Naive B cell (primary cell): ENCODE measurements at regions not wholly inside any gene's neighbourhood (a gene's known extent, or its start where the extent isn't known, plus 50 kb on each side); places are given as distances from the start of the nearest gene placed in this dataset.
A peak's percentile ranks its signal among the peaks of the same experiment; 100 is the strongest.

Experiments used
- ATAC-seq, 2 donors: fragments of 150-1000 bp; cut with Tn5 transposase; 2 replicates each; pipeline ENCODE4 v1.10.0; 2021; ENCODE audit warnings: low read depth in 2 of 2, mild to moderate bottlenecking in 2 of 2, moderate library complexity in 2 of 2
- DNase-seq: peaks from one replicate; pipeline ENCODE4 v3.0.0; 2022
- H3K27ac Mint-ChIP-seq, 6 donors: one replicate each; pipeline ENCODE4 v1.8.0; 2020 to 2022; ENCODE audit warnings: mild to moderate bottlenecking in 6 of 6, mixed read lengths in 6 of 6, moderate library complexity in 5 of 6, inconsistent platforms in 2 of 6
- H3K27me3 Mint-ChIP-seq, 3 donors: one replicate each; pipeline ENCODE4 v1.8.0; 2021 to 2022; ENCODE audit warnings: mixed read lengths in 3 of 3, mild to moderate bottlenecking in 1 of 3
- H3K36me3 Mint-ChIP-seq, 2 donors: one replicate each; pipeline ENCODE4 v1.8.0; 2020 to 2022; ENCODE audit warnings: mixed read lengths in 2 of 2, inconsistent platforms in 1 of 2, mild to moderate bottlenecking in 1 of 2
- H3K4me1 Mint-ChIP-seq, 3 donors: one replicate each; pipeline ENCODE4 v1.8.0; 2020 to 2022; ENCODE audit warnings: mixed read lengths in 3 of 3, inconsistent platforms in 1 of 3, mild to moderate bottlenecking in 1 of 3, moderate library complexity in 1 of 3
- H3K4me3 Mint-ChIP-seq, 8 donors: one replicate each; pipeline ENCODE4 v1.8.0; 2020 to 2022; ENCODE audit warnings: mild to moderate bottlenecking in 8 of 8, mixed read lengths in 8 of 8, moderate library complexity in 8 of 8, inconsistent platforms in 2 of 8
- H3K9me3 Mint-ChIP-seq, 7 donors: one replicate each; pipeline ENCODE4 v1.8.0; 2020 to 2022; ENCODE audit warnings: mixed read lengths in 7 of 7, mild to moderate bottlenecking in 5 of 7, inconsistent platforms in 2 of 7, moderate library complexity in 1 of 7

DNA sequence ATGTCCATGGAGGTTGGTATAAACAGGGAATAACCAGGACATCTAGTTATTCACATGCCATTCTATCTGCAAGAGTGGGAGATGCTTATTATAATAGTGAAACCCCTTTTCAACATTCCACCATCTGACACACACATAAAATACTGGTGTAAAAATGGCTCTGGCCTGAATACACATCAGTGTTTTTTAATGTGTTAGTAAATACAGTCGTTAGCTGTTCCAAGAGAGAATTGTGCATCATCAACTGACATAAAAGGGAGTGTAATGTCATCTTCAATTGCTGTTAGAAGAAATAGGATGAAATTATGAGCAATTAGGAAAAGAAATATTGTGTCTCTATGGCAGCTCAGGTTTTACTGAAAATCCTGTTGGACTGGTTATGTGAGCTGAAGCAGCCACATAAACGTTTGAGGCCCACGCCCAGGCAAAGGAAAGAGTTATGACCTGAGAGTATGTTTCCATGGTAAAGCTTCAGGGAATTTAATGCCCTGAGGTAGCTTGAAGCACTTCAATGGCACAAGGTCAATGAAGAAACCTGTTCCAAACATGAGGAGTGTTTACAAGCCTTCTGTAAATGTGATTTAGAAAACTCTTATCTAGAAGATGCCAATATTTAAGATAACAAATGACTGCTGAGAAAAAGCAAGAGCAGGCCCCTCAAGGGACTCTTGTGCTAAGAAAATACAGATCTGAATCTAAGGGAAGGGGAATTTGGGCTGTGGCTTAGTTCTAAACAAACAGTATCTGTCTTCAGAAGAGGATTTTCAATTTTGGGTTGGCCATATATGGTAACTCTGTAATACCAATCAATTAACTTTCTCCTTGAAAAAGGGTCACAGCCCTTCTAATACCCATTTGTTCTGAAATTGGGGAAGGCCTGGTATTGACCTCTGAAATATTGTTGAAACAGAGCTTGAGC is 384.3 kb downstream of the SEC16B start:
- no peak overlapping the region for H3K4me3 Mint-ChIP-seq
- ATAC-seq (no peak), DNase-seq (no peak)
- no peaks in the 10 kb centered on the region for H3K36me3 Mint-ChIP-seq
- peaks cover 0 to 9% (median 0%) of the 10 kb centered on the region in 7 donors for H3K9me3 Mint-ChIP-seq
- H3K27me3 Mint-ChIP-seq: no peaks in the 10 kb centered on the region
- H3K27ac Mint-ChIP-seq: no peak overlapping the region
- no peaks in the 10 kb centered on the region for H3K4me1 Mint-ChIP-seq

DNA sequence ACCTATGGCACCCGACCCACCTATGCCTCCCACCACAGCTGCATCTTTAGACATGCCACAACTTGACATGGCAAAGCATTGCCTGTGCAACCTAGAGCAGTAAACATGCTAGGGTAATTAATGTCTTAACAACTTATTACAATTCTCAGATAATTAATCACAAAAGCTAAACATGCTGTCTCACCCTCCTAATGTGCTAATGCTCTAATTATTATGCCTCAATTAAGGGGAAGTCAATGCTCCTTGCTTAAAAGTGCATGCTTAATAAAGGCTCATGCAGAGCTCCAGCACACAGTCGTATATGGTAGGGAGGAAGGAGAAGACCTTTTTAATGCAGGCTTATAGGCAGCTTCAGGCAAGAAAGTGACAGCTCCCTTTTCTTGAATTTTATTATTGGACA is 396.0 kb downstream of the SEC16B start:
- peaks cover 0 to 6% (median 2%) of the 10 kb centered on the region in 7 donors for H3K9me3 Mint-ChIP-seq
- H3K27me3 Mint-ChIP-seq: no peaks in the 10 kb centered on the region
- DNase-seq (no peak), ATAC-seq (no peak)
- no peaks in the 10 kb centered on the region for H3K36me3 Mint-ChIP-seq
- no peaks in the 10 kb centered on the region for H3K4me1 Mint-ChIP-seq
- no peak overlapping the region for H3K4me3 Mint-ChIP-seq
- no peak overlapping the region for H3K27ac Mint-ChIP-seq

DNA sequence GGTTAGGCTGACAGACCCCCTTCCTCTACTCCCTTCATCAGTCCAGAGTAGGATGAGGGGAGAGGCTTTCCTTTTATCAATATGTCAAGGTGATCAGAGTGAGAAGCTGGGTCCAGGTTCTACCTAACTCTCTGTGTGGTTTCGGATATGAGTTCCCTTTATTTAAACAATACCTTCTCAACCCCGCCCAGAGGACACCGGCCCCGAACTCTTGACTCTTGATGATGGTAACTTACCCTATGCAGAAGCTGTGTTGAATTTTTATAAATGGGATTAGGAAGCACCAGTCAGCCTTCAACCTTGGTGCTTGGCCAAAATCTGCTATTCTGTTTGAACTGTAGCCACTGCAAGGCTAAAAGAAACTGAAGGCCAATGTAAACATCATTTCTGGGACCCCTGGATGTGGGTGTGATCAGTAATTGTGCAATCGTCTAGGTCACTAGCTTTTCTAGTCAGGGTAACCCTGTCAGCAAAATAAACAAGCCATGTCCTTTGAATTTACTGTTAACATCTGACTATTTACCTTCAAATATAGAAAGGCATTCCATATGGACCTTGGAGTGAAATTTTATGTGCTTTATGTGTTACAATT is 398.3 kb downstream of the SEC16B start:
- Mint-ChIP-seq H3K4me3 (no peak overlapping the region), H3K36me3 (no peaks in the 10 kb centered on the region), H3K9me3 (peaks cover 0 to 6% (median 2%) of the 10 kb centered on the region in 7 donors), H3K4me1 (no peaks in the 10 kb centered on the region), H3K27ac (no peak overlapping the region), H3K27me3 (no peaks in the 10 kb centered on the region)
- ATAC-seq: no peak
- no peak for DNase-seq

DNA sequence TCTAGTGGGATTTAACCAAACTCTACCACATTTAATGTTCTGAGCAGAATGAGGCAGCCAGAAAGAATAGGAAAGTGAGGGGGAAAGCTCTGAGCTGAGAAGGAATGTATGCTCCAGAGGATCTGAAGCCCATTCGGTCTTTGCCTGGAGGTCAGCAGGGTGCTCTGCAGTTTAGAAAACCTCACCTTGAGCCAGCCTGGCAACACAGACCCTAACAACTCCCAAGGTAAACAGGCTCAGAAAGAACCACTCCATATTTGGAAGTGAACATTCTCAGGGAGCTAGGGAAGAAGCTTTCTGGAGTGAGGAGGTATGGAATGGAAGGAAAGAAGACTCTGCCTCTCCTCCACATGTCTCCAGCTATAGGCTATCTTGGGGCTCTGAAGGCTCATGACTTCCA is 398.8 kb downstream of the SEC16B start:
- Mint-ChIP-seq H3K36me3 (no peaks in the 10 kb centered on the region), H3K4me1 (no peaks in the 10 kb centered on the region), H3K27me3 (no peaks in the 10 kb centered on the region), H3K27ac (no peak overlapping the region), H3K9me3 (peaks cover 0 to 2% (median 1%) of the 10 kb centered on the region in 7 donors), H3K4me3 (no peak overlapping the region)
- ATAC-seq (no peak), DNase-seq (no peak)

DNA sequence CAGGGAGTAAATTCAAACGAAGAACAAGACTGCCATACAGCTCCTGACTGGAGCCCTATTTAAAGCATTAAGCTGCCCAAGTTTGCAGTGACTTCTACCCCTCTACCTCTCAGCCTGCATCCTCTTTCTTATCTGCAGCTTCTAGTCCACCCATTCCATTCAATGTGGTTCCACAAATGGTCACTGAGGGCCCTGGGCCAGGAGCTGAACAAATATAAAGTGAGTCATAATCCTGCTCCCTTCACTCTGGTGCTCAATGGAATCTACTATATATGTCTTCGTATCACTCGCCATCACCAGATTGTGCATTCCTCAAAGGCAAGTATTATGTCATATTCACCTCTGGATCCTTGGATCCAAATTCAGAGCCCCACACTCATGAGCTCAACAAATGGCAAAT is 398.7 kb downstream of the BRINP2 start:
- H3K27me3 Mint-ChIP-seq: no peaks in the 10 kb centered on the region
- no peaks in the 10 kb centered on the region for H3K4me1 Mint-ChIP-seq
- ATAC-seq (no peak), DNase-seq (no peak)
- H3K36me3 Mint-ChIP-seq: no peaks in the 10 kb centered on the region
- no peak overlapping the region for H3K4me3 Mint-ChIP-seq
- peaks cover 0 to 2% (median 0%) of the 10 kb centered on the region in 7 donors for H3K9me3 Mint-ChIP-seq
- H3K27ac Mint-ChIP-seq: no peak overlapping the region

DNA sequence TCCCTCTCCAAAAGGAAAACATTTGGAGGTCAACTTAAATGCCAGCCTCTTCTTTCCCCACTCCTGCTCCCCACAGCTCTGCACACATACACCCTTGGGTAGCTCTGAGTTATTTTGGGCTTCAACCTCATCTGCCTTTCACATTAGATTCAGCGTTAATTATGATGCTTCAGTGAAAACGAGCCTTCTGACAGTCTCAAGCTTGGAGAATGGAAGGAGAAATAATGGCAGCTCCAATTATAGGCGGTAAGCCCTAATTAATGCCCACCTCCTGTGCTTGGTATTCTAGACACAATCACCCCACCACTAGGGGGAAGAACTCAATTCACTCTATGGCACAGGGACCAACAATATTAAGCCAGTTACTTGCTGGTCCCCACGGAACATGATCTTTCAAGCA is 397.9 kb downstream of the BRINP2 start:
- no peaks in the 10 kb centered on the region for H3K36me3 Mint-ChIP-seq
- peaks cover 0 to 2% (median 0%) of the 10 kb centered on the region in 7 donors for H3K9me3 Mint-ChIP-seq
- no peak overlapping the region for H3K27ac Mint-ChIP-seq
- DNase-seq (no peak), ATAC-seq (no peak)
- no peak overlapping the region for H3K4me3 Mint-ChIP-seq
- H3K4me1 Mint-ChIP-seq: no peaks in the 10 kb centered on the region
- H3K27me3 Mint-ChIP-seq: no peaks in the 10 kb centered on the region

DNA sequence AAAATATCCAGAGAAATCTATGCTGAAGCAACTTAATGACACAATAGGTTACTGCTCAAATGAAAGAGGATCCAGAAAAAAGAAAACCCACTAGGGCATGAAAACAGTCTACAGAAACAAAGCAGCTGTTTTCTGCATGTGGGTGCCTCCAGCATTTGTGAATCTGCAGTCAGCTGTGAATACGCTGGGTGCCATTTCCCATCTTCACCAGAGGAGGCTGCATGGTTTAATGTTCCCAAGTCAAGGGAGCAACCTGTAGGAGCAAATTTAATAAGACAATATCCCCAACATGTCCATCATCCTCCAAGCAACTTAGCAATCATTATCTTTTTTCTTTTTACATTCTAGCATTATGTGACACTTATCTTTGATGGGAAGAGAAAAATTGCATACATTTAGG is 396.6 kb downstream of the BRINP2 start:
- H3K4me1 Mint-ChIP-seq: no peaks in the 10 kb centered on the region
- ATAC-seq: no peak
- no peaks in the 10 kb centered on the region for H3K36me3 Mint-ChIP-seq
- H3K4me3 Mint-ChIP-seq: no peak overlapping the region
- H3K9me3 Mint-ChIP-seq: peaks cover 0 to 7% (median 0%) of the 10 kb centered on the region in 7 donors
- no peak overlapping the region for H3K27ac Mint-ChIP-seq
- no peaks in the 10 kb centered on the region for H3K27me3 Mint-ChIP-seq
- DNase-seq: no peak

DNA sequence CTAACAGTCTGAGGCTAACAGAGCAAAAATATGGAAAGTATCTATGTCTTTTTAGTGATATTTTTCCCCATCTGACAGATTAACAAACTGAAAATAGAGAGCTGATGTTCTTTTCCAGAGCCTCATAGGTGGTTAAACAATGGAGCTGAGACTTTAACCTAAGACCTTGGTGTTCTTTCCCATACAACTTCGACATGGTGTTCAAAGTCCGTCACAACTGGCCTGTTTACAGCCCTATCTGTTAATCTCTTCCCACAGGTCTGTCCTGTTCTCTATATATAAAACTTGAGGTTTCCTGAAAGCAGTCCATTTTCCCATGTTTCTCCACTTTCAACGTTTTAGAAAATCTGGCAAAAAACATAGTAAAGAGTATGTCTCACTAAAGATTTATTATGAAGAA is 395.7 kb downstream of the BRINP2 start:
- DNase-seq (no peak), ATAC-seq (no peak)
- no peaks in the 10 kb centered on the region for H3K36me3 Mint-ChIP-seq
- H3K27me3 Mint-ChIP-seq: no peaks in the 10 kb centered on the region
- H3K9me3 Mint-ChIP-seq: peaks cover 0 to 11% (median 4%) of the 10 kb centered on the region in 7 donors
- H3K4me1 Mint-ChIP-seq: no peaks in the 10 kb centered on the region
- no peak overlapping the region for H3K4me3 Mint-ChIP-seq
- H3K27ac Mint-ChIP-seq: no peak overlapping the region

DNA sequence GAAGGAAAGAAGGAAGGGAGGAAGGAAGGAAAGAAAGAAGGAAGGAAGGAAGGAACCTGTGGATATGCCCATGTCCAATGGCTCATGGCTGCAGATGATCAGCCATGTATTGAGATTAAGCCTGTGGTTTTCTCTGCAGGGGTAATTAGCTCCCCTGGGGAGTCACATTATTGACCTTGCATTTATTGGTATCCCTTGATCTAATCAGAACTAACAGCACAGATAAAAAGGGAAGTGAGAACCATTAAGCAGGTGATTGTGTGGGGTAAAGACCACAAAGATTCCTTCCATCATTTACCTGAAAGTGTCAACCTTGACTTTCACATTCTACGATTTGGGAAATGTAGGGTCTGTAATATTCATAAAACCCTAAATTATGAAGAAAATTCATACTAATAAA is 390.7 kb downstream of the BRINP2 start:
- no peak for ATAC-seq

DNA sequence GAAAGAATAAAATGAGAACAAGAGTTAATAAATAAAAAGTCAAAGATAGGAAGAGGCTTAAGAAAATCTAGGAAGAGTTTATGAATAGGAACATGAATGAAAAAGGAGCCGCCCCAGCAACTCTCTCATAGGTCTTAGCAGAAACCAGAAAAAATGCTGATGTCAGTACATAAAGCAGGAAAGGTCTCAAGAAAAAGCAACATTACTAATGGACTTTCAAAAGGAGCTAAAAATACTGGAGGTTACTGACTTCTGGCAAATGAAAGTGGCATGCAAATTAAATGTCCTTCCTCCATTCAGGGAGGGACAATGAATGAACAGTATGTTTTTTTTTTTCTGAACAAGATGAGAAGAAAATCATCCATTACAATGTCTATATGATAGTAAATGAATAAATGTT is 387.6 kb downstream of the BRINP2 start:
- H3K9me3 Mint-ChIP-seq: peaks cover 4 to 63% (median 22%) of the 10 kb centered on the region in 7 donors
- H3K4me1 Mint-ChIP-seq: no peaks in the 10 kb centered on the region
- ATAC-seq (no peak), DNase-seq (no peak)
- peaks cover 0 to 5% of the 10 kb centered on the region in 2 donors for H3K36me3 Mint-ChIP-seq
- H3K27ac Mint-ChIP-seq: peak overlapping the region in 1 of 6 donors; percentile 12
- peaks cover 0 to 5% (median 0%) of the 10 kb centered on the region in 3 donors for H3K27me3 Mint-ChIP-seq
- no peak overlapping the region for H3K4me3 Mint-ChIP-seq

More for the DNA sequence above, 390.7 kb downstream of the BRINP2 start:
- peaks cover 0 to 5% of the 10 kb centered on the region in 2 donors for H3K36me3 Mint-ChIP-seq
- no peak overlapping the region for H3K27ac Mint-ChIP-seq
- peaks cover 0 to 5% (median 0%) of the 10 kb centered on the region in 3 donors for H3K27me3 Mint-ChIP-seq
- H3K4me3 Mint-ChIP-seq: no peak overlapping the region
- H3K4me1 Mint-ChIP-seq: no peaks in the 10 kb centered on the region
- no peak for DNase-seq
- peaks cover 0 to 44% (median 20%) of the 10 kb centered on the region in 7 donors for H3K9me3 Mint-ChIP-seq

DNA sequence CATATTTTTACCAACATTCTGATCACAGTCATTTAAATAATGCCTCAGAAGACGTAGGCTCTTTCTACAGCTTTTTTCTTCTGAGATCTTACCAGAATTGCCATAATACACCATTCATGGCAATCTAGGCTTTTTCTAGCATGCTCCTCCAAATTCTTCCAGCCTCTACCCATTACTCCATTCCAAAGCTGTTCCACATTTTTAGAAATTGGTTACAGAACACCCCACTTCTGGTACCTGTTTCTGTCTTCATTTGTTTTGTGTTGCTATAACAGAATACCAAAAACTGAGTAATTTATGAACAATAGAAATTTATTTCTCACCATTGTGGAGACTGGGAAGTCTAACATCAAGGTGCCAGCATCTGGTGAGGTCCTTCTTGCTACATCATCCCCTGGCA is 385.4 kb downstream of the BRINP2 start:
- ATAC-seq (no peak), DNase-seq (no peak)
- Mint-ChIP-seq H3K27me3 (peaks cover 0 to 4% (median 0%) of the 10 kb centered on the region in 3 donors), H3K36me3 (peaks cover 0 to 4% of the 10 kb centered on the region in 2 donors), H3K4me3 (no peak overlapping the region), H3K27ac (no peak overlapping the region), H3K4me1 (no peaks in the 10 kb centered on the region), H3K9me3 (peaks cover 7 to 77% (median 28%) of the 10 kb centered on the region in 7 donors)

DNA sequence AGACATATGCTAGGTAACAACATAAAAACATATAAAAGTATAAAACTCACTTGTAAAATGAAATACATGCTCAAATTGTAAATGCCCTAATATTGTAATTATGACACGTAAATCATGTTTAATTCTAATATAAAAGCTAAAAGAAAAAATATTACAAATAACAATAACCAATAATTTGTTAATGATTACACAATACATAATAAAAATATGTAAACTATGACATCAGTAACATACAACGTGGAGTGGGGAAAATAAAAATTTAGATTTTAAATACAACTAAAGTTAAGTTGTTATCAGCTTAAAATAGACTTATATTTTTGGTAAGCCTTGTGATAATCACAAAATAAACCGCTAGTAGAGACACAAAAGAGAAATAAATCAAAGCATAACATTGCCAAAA is 376.4 kb downstream of the BRINP2 start:
- Mint-ChIP-seq H3K27ac (no peak overlapping the region), H3K4me3 (no peak overlapping the region), H3K4me1 (no peaks in the 10 kb centered on the region), H3K36me3 (no peaks in the 10 kb centered on the region), H3K27me3 (no peaks in the 10 kb centered on the region), H3K9me3 (peaks cover 0 to 12% (median 7%) of the 10 kb centered on the region in 7 donors)
- ATAC-seq (no peak), DNase-seq (no peak)

DNA sequence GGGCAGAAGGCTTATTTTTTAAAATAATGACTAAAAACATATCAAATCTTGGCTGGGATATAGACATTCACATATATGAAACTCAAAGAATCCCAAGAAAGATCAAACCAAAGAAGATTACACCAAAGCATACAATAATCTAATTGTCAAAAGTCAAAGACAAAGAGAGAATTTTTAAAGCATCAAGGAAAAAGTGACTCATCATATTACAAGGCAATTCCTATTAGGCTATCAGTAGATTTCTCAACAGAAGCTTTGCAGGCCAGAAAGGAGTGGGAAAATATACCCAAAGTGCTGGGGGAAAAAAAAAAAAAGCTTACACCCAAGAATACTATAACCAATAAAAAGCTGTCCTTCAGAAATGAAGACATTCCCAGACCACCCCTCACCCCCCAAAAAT is 375.6 kb downstream of the BRINP2 start:
- Mint-ChIP-seq H3K9me3 (peaks cover 0 to 6% (median 3%) of the 10 kb centered on the region in 7 donors), H3K4me3 (no peak overlapping the region), H3K4me1 (no peaks in the 10 kb centered on the region), H3K27me3 (no peaks in the 10 kb centered on the region), H3K36me3 (no peaks in the 10 kb centered on the region), H3K27ac (no peak overlapping the region)
- DNase-seq (no peak), ATAC-seq (no peak)

DNA sequence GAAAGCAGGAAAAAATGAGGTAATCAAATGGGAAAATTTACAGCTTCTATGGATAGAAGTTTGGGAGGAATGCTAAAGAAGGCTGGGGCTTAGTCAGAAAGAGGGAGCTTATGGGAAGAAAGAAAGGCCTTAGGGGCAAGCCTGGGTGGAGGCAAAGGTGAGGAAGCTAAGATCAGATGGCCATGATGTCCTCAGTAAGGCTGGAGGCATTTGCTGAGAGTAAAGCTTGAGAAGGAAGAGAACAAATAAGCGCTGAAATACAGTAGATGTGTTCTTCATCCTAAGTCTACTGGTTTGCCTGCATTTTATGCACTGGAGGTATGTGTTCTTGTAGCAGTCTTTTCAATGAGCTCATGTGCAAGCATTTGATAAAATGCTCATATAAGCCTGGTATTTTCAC is 355.4 kb downstream of the BRINP2 start:
- Mint-ChIP-seq H3K36me3 (no peaks in the 10 kb centered on the region), H3K27me3 (no peaks in the 10 kb centered on the region), H3K9me3 (peaks cover 0 to 13% (median 0%) of the 10 kb centered on the region in 7 donors), H3K4me1 (no peaks in the 10 kb centered on the region), H3K27ac (no peak overlapping the region), H3K4me3 (no peak overlapping the region)
- no peak for ATAC-seq
- no peak for DNase-seq
